Duodenal mucosa (tissue), 2 donors: ENCODE measurements at regions not wholly inside any gene's neighbourhood (a gene's known extent, or its start where the extent isn't known, plus 50 kb on each side); places are given as distances from the start of the nearest gene placed in this dataset.

Experiments
- H3K27ac ChIP-seq: one replicate; pipeline ENCODE4 v1.7.0; 2013; ENCODE audit warnings: low read depth, low read length
- H3K27me3 ChIP-seq, 2 donors: one replicate each; pipeline ENCODE4 v1.7.0; 2013; ENCODE audit warnings: low read length in 2 of 2, control low read depth in 1 of 2; ENCODE audit not compliant: insufficient read depth in 2 of 2, control insufficient read depth in 1 of 2
- H3K36me3 ChIP-seq, 2 donors: one replicate each; pipeline ENCODE4 v1.7.0; 2013; ENCODE audit warnings: low read length in 2 of 2, control low read depth in 1 of 2; ENCODE audit not compliant: insufficient read depth in 2 of 2, control insufficient read depth in 1 of 2
- H3K4me1 ChIP-seq, 2 donors: one replicate each; pipeline ENCODE4 v1.7.0; 2013; ENCODE audit warnings: low read length in 2 of 2, control low read depth in 1 of 2; ENCODE audit not compliant: insufficient read depth in 2 of 2, control insufficient read depth in 1 of 2
- H3K4me3 ChIP-seq, 2 donors: one replicate each; pipeline ENCODE4 v1.7.0; 2013; ENCODE audit warnings: low read length in 2 of 2, low read depth in 1 of 2
- H3K9ac ChIP-seq, 2 donors: one replicate each; pipeline ENCODE4 v1.7.0; 2013; ENCODE audit warnings: low read length in 2 of 2, low read depth in 1 of 2
- H3K9me3 ChIP-seq, 2 donors: one replicate each; pipeline ENCODE4 v1.7.0; 2013; ENCODE audit warnings: low read length in 2 of 2, control low read depth in 1 of 2; ENCODE audit not compliant: control insufficient read depth in 1 of 2

GRCh38 chr5:29972597-29972996 is 1220.9 kb upstream of the CDH6 start:
- Histone ChIP-seq H3K27me3 (no peaks in the 10 kb centered on the region), H3K4me1 (no peaks in the 10 kb centered on the region), H3K27ac (no peak overlapping the region), H3K4me3 (no peak overlapping the region), H3K9ac (no peak overlapping the region), H3K36me3 (no peaks in the 10 kb centered on the region), H3K9me3 (peaks cover 2 to 21% of the 10 kb centered on the region in 2 donors)

- Histone ChIP-seq H3K4me3 (no peak overlapping the region), H3K4me1 (no peaks in the 10 kb centered on the region), H3K36me3 (no peaks in the 10 kb centered on the region), H3K9me3 (peaks cover 12 to 15% of the 10 kb centered on the region in 2 donors), H3K9ac (no peak overlapping the region), H3K27ac (no peak overlapping the region), H3K27me3 (no peaks in the 10 kb centered on the region)
Measured at GRCh38 chr5:29963956-29964355, 1229.5 kb upstream of the CDH6 start.

GRCh38 chr5:29960323-29960722 is 1233.2 kb upstream of the CDH6 start:
- Histone ChIP-seq H3K9me3 (peaks cover 12 to 15% of the 10 kb centered on the region in 2 donors), H3K36me3 (no peaks in the 10 kb centered on the region), H3K4me1 (no peaks in the 10 kb centered on the region), H3K27ac (no peak overlapping the region), H3K27me3 (no peaks in the 10 kb centered on the region), H3K9ac (no peak overlapping the region), H3K4me3 (no peak overlapping the region)

- Histone ChIP-seq H3K9me3 (peaks cover 8% of the 10 kb centered on the region in 2 donors), H3K36me3 (no peaks in the 10 kb centered on the region), H3K27ac (no peak overlapping the region), H3K9ac (no peak overlapping the region), H3K4me3 (no peak overlapping the region), H3K4me1 (no peaks in the 10 kb centered on the region), H3K27me3 (no peaks in the 10 kb centered on the region)
Measured at GRCh38 chr5:29950416-29951145, 1242.9 kb upstream of the CDH6 start.

- H3K36me3 ChIP-seq: no peaks in the 10 kb centered on the region
- H3K27ac ChIP-seq: no peak overlapping the region
- H3K4me3 ChIP-seq: no peak overlapping the region
- H3K4me1 ChIP-seq: no peaks in the 10 kb centered on the region
- H3K9me3 ChIP-seq: peaks cover 8% of the 10 kb centered on the region in 2 donors
- H3K9ac ChIP-seq: no peak overlapping the region
- no peaks in the 10 kb centered on the region for H3K27me3 ChIP-seq
Measured at GRCh38 chr5:29949301-29949872, 1244.1 kb upstream of the CDH6 start.

GRCh38 chr5:29944327-29944726 is 1249.2 kb upstream of the CDH6 start:
- H3K4me1 ChIP-seq: no peaks in the 10 kb centered on the region
- H3K36me3 ChIP-seq: no peaks in the 10 kb centered on the region
- peaks cover 1 to 4% of the 10 kb centered on the region in 2 donors for H3K9me3 ChIP-seq
- no peaks in the 10 kb centered on the region for H3K27me3 ChIP-seq
- H3K27ac ChIP-seq: no peak overlapping the region
- H3K9ac ChIP-seq: no peak overlapping the region
- H3K4me3 ChIP-seq: no peak overlapping the region

- no peak overlapping the region for H3K27ac ChIP-seq
Measured at GRCh38 chr5:29942089-29942488, 1251.4 kb upstream of the CDH6 start.

GRCh38 chr5:29939988-29940387 is 1253.5 kb upstream of the CDH6 start:
- Histone ChIP-seq H3K27ac (no peak overlapping the region), H3K4me1 (no peaks in the 10 kb centered on the region), H3K27me3 (no peaks in the 10 kb centered on the region), H3K4me3 (no peak overlapping the region), H3K9me3 (peaks cover 0 to 3% of the 10 kb centered on the region in 2 donors), H3K36me3 (no peaks in the 10 kb centered on the region), H3K9ac (no peak overlapping the region)

More at GRCh38 chr5:29942089-29942488, 1251.4 kb upstream of the CDH6 start:
- no peak overlapping the region for H3K4me3 ChIP-seq
- no peaks in the 10 kb centered on the region for H3K27me3 ChIP-seq
- no peaks in the 10 kb centered on the region for H3K36me3 ChIP-seq
- no peaks in the 10 kb centered on the region for H3K4me1 ChIP-seq
- H3K9ac ChIP-seq: no peak overlapping the region
- peaks cover 0 to 3% of the 10 kb centered on the region in 2 donors for H3K9me3 ChIP-seq

- no peaks in the 10 kb centered on the region for H3K27me3 ChIP-seq
- H3K36me3 ChIP-seq: no peaks in the 10 kb centered on the region
- H3K4me3 ChIP-seq: no peak overlapping the region
- no peaks in the 10 kb centered on the region for H3K4me1 ChIP-seq
- no peak overlapping the region for H3K27ac ChIP-seq
- no peak overlapping the region for H3K9ac ChIP-seq
- H3K9me3 ChIP-seq: peaks cover 0 to 3% of the 10 kb centered on the region in 2 donors
Measured at GRCh38 chr5:29935371-29935770, 1258.1 kb upstream of the CDH6 start.

GRCh38 chr5:29930316-29930715 is 1263.2 kb upstream of the CDH6 start:
- no peaks in the 10 kb centered on the region for H3K4me1 ChIP-seq
- H3K36me3 ChIP-seq: no peaks in the 10 kb centered on the region
- H3K9ac ChIP-seq: no peak overlapping the region
- no peaks in the 10 kb centered on the region for H3K27me3 ChIP-seq
- H3K4me3 ChIP-seq: no peak overlapping the region
- peaks cover 0 to 5% of the 10 kb centered on the region in 2 donors for H3K9me3 ChIP-seq
- H3K27ac ChIP-seq: no peak overlapping the region
